ENCODE measurements at regions not wholly inside any gene's neighbourhood (a gene's known extent, or its start where the extent isn't known, plus 50 kb on each side); places are given as distances from the start of the nearest gene placed in this dataset.

DNA sequence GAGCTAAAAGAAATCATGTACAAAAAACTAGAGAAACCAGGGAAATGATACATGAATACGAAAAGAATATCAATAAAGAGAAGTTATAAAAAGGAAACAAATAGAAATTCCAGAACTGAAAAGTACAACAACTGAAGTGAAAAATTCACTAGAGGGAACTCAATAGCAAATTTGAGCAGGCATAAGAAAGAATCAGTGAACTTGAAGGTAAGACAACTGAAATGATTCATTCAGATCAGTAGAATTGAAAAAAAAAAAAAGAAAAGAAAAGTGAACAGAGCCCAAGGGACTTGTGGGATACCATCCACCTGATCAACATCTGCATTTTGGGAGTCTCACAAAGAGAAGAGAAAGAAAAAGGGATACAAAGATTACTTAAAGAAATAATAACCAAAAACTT is 78.3 kb downstream of the HHEX start:
- Histone ChIP-seq H3K4me1 (ENCODE audit: control insufficient read depth in 1 of 2, insufficient read depth in 1 of 2, low read depth in 1 of 2, low read length in 1 of 2) (peaks cover 4 to 5% of the 10 kb centered on the region in 2 experiments), H3K27ac (no peak overlapping the region), H3K4me3 (ENCODE audit: low read depth in 1 of 2, low read length in 1 of 2) (no peak overlapping the region), H3K9me3 (no peaks in the 10 kb centered on the region), H3K27me3 (no peaks in the 10 kb centered on the region), H3K36me3 (no peaks in the 10 kb centered on the region)
- TF ChIP-seq, protein P1, sequence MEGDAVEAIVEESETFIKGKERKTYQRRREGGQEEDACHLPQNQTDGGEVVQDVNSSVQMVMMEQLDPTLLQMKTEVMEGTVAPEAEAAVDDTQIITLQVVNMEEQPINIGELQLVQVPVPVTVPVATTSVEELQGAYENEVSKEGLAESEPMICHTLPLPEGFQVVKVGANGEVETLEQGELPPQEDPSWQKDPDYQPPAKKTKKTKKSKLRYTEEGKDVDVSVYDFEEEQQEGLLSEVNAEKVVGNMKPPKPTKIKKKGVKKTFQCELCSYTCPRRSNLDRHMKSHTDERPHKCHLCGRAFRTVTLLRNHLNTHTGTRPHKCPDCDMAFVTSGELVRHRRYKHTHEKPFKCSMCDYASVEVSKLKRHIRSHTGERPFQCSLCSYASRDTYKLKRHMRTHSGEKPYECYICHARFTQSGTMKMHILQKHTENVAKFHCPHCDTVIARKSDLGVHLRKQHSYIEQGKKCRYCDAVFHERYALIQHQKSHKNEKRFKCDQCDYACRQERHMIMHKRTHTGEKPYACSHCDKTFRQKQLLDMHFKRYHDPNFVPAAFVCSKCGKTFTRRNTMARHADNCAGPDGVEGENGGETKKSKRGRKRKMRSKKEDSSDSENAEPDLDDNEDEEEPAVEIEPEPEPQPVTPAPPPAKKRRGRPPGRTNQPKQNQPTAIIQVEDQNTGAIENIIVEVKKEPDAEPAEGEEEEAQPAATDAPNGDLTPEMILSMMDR (IDR thresholded peaks at IDR 0.05), result no peak

DNA sequence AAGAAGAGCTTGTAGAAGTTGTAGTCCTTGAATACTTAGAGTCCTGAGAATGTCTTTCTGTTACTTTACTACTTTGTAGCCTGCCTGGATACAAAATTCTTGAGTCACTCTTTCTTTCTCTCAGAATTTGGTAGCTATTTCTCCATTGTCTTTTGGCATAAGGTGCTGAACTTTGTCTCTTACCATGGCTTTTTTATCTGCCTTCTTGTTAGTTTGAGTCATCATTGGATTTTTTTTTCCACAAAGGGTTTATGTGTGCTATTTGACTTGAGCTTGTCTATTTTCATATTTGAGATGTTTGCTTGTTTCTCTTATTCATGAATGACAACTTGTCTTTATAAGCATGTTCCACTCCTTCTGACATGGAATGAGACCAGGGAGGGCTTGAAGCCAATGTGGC is 74.5 kb upstream of the EXOC6 start:
- H3K9me3 ChIP-seq, result no peaks in the 10 kb centered on the region
- no peak overlapping the region for H3K27ac ChIP-seq
- H3K36me3 ChIP-seq, result no peaks in the 10 kb centered on the region
- TF ChIP-seq, protein P1 (IDR thresholded peaks at IDR 0.05), result no peak
- H3K4me3 ChIP-seq (ENCODE audit: low read depth in 1 of 2, low read length in 1 of 2), result no peak overlapping the region
- peaks cover 4 to 5% of the 10 kb centered on the region in 2 experiments for H3K4me1 ChIP-seq (ENCODE audit: control insufficient read depth in 1 of 2, insufficient read depth in 1 of 2, low read depth in 1 of 2, low read length in 1 of 2)
- H3K27me3 ChIP-seq, result no peaks in the 10 kb centered on the region

DNA sequence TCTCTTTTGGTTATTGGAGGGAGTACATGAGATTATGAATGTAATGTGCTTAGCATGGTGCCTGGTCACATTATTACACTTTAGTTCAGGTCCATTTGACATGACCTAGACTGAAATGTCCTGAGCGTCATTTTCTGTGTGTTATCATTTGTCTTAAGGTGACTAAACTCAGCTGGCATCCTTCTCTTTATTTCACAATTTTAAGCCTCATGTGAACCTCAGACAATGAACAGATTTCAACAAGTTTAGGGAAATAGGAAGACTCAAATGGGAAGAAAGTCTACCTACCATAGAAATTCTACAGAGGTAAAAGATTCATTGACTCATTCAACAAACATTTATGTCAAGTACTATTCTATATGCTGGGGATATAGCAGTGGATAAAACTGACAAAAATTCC is 70.2 kb upstream of the EXOC6 start:
- Histone ChIP-seq H3K36me3 (no peaks in the 10 kb centered on the region), H3K4me3 (ENCODE audit: low read depth in 1 of 2, low read length in 1 of 2) (no peak overlapping the region), H3K4me1 (ENCODE audit: control insufficient read depth in 1 of 2, insufficient read depth in 1 of 2, low read depth in 1 of 2, low read length in 1 of 2) (no peaks in the 10 kb centered on the region), H3K27ac (no peak overlapping the region), H3K27me3 (no peaks in the 10 kb centered on the region), H3K9me3 (no peaks in the 10 kb centered on the region)
- TF ChIP-seq, protein P1 (IDR thresholded peaks at IDR 0.05), result no peak

DNA sequence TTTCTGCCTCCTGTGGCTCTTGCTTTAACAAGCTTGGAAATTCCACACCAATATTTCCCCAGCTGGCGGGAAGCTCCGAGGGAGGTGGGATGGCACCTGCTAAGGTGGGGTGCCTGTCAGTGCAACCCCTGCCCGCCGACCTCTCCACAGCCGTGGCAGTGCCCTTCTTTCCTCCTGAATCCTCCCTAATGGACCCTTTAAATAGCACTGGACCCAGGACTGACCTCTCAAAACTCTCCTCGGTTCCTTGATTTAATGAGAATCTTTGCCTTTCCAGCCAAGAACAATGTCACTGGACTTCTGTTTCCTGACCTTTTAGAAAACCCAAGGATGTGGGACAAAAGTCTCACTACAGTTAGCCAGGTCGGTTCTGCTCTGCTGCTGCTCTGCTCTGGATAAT is 63.2 kb upstream of the EXOC6 start:
- TF ChIP-seq, protein P1 (IDR thresholded peaks at IDR 0.05), result no peak
- Histone ChIP-seq H3K9me3 (no peaks in the 10 kb centered on the region), H3K36me3 (no peaks in the 10 kb centered on the region), H3K27ac (no peak overlapping the region), H3K4me3 (ENCODE audit: low read depth in 1 of 2, low read length in 1 of 2) (no peak overlapping the region), H3K4me1 (ENCODE audit: control insufficient read depth in 1 of 2, insufficient read depth in 1 of 2, low read depth in 1 of 2, low read length in 1 of 2) (peaks cover 20 to 26% of the 10 kb centered on the region in 2 experiments), H3K27me3 (no peaks in the 10 kb centered on the region)

DNA sequence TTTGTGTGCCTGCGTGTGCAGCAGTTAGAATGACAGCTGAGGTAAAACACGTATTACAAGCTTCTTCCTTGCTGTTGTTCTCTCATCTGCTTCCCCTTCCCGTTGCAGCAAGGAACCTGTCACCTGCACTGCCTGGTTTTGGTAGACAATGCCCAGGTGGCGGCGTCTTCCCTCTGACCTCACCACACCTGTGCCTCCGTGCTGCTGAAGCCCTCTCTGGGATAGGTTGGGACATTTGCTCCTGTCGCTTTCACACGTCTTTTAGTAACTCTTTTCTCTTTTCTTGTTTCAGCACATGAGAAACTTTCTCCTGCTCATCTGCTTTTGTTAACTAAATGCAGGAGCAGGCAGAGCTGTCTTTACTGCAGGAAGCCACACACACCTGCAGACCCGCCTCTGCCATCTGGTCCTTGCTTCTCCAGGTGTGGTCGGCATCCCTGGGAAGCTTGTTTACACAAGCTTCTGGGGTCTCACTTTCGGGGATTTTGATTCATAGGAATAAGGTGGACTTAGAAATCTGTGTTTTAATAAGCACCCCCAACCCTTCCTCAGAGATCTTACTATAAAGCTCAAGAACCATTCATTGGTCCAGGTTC is 60.7 kb upstream of the EXOC6 start:
- Histone ChIP-seq H3K4me3 (ENCODE audit: low read depth in 1 of 2, low read length in 1 of 2) (no peak overlapping the region), H3K27me3 (no peaks in the 10 kb centered on the region), H3K4me1 (ENCODE audit: control insufficient read depth in 1 of 2, insufficient read depth in 1 of 2, low read depth in 1 of 2, low read length in 1 of 2) (peaks cover 36 to 40% of the 10 kb centered on the region in 2 experiments), H3K9me3 (no peaks in the 10 kb centered on the region), H3K36me3 (no peaks in the 10 kb centered on the region), H3K27ac (peak overlapping the region; percentile 43)
- TF ChIP-seq, protein P1 (IDR thresholded peaks at IDR 0.05), result no peak
